ENCODE measurements at regions not wholly inside any gene's neighbourhood (a gene's known extent, or its start where the extent isn't known, plus 50 kb on each side); places are given as distances from the start of the nearest gene placed in this dataset.
"Not testable (repeated sequence)": the region's sequence is repeated elsewhere in the genome, so short reads cannot be mapped to it uniquely, and the experiment has no call there.

- not testable (repeated sequence) for TF ChIP-seq POLR2AphosphoS5, POLR2A (IDR thresholded peaks at IDR 0.05)
- TF ChIP-seq, protein P1, sequence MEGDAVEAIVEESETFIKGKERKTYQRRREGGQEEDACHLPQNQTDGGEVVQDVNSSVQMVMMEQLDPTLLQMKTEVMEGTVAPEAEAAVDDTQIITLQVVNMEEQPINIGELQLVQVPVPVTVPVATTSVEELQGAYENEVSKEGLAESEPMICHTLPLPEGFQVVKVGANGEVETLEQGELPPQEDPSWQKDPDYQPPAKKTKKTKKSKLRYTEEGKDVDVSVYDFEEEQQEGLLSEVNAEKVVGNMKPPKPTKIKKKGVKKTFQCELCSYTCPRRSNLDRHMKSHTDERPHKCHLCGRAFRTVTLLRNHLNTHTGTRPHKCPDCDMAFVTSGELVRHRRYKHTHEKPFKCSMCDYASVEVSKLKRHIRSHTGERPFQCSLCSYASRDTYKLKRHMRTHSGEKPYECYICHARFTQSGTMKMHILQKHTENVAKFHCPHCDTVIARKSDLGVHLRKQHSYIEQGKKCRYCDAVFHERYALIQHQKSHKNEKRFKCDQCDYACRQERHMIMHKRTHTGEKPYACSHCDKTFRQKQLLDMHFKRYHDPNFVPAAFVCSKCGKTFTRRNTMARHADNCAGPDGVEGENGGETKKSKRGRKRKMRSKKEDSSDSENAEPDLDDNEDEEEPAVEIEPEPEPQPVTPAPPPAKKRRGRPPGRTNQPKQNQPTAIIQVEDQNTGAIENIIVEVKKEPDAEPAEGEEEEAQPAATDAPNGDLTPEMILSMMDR (IDR thresholded peaks at IDR 0.05): not testable (repeated sequence)
Observed at GRCh38 chr5:83410319-83410718, 61.2 kb upstream of the VCAN start.

Measured in upper lobe of left lung (tissue), 4 donors.